Activated T-helper 9 cell treated with anti-CD3 and anti-CD28 coated beads, Interleukin-2, amount 50 U/mL, for 16 hours (primary cell): ENCODE measurements at regions not wholly inside any gene's neighbourhood (a gene's known extent, or its start where the extent isn't known, plus 50 kb on each side); places are given as distances from the start of the nearest gene placed in this dataset.

Experiments used
- DNase-seq: peaks from one replicate; pipeline ENCODE4 v3.0.0-alpha.2; 2020; ENCODE audit warnings: low read depth

GRCh38 chr10:9745158-9745557 is 1272.5 kb upstream of the CELF2 start:
- DNase-seq, result no peak

DNA sequence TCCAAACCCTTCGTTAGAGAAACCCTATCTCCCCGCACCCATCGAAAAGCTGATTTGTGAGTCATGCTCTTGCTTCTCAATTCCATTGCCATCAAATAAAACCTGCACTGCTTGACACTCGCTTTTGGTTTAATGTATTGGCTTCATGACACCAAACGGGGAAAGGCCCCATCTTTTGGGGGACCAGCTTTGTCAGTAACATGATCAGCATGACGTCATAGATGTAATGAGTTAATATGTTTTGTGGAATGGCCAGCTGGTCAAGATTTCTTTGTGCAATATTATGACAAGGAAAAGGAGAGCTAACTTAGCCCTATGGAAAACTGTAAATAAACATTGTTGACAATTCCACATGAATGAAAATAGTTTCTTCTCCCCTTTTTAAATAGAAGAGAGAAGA is 1260.5 kb upstream of the CELF2 start:
- no peak for DNase-seq

DNA sequence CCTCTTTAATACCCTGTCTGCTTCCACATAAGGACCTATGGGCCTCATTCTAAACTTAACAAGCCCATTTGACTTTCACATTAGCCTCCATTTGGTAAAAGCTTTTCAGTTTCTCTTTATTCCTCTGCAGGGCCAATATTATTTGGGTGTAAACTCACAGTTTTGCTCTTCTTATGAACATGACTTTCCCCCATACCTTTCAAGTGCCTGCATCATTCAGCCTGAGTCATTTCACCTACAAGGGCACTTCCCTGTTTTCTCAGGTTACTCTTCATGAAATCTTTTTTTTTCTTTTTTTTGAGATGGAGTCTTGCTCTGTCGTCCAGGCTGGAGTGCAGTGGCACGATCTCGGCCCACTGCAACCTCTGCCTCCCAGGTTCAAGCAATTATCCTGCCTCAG is 1258.1 kb upstream of the CELF2 start:
- DNase-seq, result no peak

DNA sequence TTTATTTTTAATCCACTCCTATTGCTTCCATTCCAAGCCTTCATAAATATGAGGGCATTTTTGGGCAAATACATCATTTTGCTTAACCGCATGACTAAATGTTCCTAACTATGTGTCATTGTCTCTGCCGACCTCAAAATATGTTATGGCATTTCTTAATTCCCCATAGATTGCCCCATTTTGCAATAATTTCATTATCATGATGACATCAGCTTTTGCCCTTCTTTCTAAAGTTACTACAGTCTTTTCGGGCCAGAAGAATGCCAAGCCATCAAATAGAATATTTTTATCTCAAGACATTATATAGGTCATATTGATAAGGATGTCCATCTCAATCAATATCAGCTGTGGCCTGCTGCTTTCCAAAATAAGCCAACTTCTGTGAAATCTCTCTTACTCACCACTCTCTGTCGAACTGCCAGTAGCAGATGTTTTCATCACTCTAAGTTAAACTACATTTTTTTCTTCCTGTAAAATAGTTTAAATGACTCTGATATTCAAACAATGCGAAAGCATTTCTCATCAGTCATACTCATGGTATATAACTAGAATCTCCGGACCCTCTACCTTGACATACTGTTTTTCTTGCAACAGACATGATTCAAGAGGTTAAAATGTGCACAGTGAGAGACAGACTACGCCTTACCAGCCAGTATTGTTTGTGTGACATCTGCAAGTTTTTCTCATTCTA is 1254.6 kb upstream of the CELF2 start:
- DNase-seq, result no peak

GRCh38 chr10:9766762-9767161 is 1250.9 kb upstream of the CELF2 start:
- DNase-seq, result no peak

- no peak for DNase-seq
Measured at GRCh38 chr10:9781666-9782065, 1236.0 kb upstream of the CELF2 start.

DNA sequence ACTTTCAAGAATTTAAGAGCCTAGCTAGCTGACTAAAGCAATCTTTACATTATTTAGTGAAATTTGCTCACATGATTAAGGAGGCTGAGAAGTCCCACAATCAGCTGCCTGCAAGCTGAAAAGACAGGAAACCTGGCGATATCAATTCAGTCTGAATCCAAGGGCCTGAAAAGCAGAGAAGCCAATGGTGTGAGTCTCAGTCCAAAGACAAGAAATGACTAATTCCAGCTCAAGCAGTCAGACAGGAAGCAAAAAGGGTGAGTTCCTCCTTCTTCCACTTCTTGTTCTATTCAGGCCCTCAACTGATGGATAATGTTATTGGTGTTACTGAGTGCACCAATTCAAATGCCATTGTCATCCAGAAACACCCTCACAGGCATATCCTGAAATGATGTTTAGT is 1231.6 kb upstream of the CELF2 start:
- DNase-seq, result no peak

GRCh38 chr10:9786576-9786975 is 1231.1 kb upstream of the CELF2 start:
- DNase-seq, result no peak

DNA sequence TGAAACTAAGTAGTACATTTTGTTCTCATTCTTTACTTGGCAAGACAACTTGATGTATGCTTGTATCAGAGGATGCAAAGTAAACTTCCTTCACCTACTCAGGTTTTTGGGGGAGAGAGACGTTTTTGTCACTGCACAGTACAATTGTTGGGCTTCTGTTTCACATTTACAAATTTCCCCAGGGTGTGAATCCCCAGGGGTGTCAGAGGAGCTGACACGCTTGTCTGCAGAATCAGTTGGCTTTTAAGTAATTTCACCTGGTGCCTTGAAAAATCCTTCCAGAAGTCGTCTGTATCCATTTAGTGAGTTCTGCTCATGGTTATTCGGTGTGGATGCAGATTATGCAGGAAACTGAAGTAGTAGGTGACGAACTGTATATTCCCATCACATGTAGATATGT is 1227.7 kb upstream of the CELF2 start:
- no peak for DNase-seq

GRCh38 chr10:9792181-9792580 is 1225.5 kb upstream of the CELF2 start:
- DNase-seq, result no peak

DNA sequence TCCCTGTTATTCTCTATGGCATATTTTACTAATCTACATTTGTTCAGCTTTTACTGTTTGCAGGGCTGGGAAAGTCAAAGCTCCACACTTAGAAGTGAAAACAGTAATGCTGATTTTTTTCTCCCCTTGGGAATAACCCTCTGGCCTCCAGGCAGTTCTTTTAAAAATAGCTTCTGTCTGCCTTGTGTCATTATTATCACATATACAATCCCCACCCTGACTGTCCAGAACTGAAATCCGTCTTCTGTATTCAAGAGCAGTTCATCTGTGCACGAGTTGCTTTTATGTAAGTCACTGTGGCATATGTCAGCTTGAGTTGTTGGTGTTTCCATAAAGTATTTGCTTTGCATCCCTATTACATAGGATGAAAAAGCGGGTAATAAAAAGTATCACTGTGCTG is 1221.1 kb upstream of the CELF2 start:
- DNase-seq, result no peak

DNA sequence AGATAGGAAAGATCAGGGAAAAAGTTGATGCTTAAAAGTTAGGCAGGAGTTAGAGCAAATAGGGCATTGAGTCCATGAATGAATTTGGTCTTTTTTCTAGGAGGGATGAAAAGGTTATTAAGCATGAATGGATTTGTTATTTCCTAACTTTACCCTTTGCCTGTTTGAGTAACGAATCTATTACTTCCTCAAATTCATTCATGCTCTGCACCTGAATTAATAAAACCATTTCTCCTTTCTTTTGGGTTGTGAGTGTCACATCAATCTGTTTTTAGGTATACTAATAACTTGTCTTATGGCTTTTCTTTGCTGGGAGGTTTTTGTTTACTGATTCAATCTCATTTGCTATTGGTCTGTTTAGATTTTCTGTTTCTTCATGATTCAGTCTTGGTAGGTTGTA is 1217.7 kb upstream of the CELF2 start:
- DNase-seq, result no peak

GRCh38 chr10:9800571-9800970 is 1217.1 kb upstream of the CELF2 start:
- no peak for DNase-seq

DNA sequence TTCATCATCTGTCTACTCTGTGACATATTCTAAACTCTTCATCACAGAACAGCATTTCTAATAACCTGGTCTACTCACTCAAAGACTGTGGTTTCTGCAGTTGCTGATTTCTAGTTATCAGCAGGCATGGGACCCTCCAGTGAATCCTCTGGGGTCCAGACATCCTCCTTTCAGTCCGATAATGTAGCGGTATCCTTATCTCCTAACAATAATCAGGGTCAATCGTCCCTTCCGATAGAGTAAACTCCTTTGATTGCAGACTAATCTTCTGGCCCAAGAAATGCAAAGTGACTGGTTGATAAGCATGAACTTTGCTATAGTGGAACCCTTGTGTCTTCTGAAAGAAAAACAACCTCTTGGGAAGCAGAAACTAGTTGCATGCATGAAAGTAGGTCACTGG is 1209.8 kb upstream of the CELF2 start:
- DNase-seq, result no peak

GRCh38 chr10:9811601-9812000 is 1206.1 kb upstream of the CELF2 start:
- DNase-seq, result no peak

DNA sequence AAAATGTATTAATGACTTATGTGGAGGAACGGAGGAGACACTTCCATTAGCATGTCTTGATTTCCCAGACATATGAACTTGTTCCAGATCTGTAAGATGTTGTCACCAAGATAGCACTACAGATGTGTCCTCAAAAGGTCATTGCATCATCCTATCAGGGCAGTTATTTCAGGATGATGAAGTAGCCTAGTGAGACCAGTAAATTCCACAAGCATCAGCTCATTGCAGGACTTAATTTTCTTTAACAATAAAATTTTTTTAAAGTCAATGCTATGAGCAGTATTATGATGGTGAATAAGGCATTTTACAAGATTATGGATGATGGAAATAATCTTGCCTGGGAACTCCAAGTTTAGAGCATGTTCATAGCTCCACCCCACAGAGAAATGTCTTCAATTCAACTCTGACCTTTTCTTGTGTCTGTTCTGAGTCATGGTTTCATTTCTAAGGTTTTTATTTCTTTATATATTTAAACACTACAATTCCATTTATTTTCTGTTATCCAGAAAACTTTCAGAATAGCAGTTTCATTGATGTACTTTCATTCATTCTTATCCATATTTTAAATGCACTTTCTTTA is 1203.3 kb upstream of the CELF2 start:
- no peak for DNase-seq

DNA sequence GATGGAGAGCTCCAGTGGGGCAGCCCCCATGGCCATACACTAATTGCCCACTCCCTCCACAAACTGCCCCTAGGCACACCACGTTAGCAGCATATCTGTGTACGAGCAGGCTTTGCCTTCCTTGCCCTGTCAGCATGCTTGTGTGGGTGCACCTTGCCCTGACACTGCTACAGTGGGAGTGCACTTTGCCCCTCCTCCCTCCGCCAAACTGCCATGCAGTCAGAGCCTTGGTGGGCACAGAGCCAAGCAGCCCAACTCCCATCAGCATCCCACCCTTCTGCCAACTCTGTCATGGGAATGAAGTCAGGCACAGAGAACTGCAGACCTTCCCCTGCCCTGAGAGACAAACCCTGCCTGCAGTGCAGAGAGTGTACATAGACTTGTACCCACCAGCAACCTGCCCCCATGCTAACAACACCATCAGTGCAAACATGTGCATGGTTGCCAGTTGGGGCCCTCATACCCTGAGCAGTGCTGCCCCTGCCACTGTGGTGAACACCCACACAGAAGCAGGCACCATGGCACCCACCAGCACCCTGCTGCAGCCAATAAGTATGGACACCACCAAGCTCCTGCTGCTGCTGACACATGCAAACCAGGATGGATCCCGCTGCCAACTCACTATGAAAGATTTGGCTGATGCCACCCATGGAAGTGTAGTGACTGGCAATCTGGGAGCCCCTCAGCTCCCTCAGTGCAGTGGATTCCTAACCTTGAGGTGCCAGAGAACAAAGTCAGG is 1197.7 kb upstream of the CELF2 start:
- DNase-seq, result no peak

DNA sequence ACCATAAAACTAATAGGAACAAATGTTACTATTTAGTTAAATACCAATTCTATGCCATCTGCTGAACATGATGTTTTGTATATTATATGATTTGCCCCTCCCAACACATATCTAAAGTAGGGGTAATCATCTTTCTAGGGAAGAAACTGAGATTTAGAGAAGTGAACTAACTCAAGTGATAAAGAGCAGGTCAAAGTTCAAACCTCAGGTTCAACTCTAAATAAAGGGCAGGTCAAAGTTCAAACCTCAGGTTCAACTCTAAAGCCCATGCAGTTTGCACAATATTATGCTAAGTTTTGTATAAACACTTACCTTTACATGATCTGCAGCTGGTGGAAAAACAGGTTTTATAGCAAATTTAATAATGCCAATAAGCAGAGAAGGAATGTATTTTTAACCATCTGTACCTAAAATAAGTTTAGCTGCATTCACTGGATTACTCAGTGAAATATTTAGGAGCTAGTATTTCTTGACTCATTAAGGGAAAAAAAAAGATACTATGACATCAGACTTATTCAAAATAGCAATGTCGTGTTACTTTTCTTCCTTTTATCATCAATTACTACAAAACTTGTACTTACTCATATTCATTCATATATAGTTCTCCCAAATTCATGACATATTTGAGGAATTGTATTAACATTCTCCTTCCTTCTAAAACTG is 1194.3 kb upstream of the CELF2 start:
- no peak for DNase-seq

- DNase-seq, result no peak
Measured at GRCh38 chr10:9824631-9825071, 1193.0 kb upstream of the CELF2 start.

GRCh38 chr10:9825491-9826018 is 1192.1 kb upstream of the CELF2 start:
- DNase-seq, result no peak

GRCh38 chr10:9828110-9828509 is 1189.6 kb upstream of the CELF2 start:
- DNase-seq, result no peak

DNA sequence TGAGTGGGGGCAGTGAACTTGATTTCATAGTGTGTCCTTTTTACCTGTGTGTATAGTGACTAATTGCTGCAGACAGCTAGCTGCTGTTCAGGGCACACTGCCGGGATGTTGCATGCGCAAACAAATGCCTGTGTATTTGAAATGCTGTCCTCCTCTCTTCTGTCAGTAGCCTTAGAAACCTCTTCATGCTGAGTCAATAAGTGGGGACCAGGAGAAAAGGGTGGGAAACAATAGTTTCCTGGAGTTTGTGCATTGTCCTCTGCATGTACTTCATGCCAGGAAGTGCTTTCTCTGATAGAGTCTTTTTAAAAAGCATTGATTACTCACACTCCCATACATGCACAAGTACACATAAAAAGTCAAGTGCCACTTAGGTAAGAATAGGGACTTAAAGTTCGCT is 1183.7 kb upstream of the CELF2 start:
- no peak for DNase-seq

DNA sequence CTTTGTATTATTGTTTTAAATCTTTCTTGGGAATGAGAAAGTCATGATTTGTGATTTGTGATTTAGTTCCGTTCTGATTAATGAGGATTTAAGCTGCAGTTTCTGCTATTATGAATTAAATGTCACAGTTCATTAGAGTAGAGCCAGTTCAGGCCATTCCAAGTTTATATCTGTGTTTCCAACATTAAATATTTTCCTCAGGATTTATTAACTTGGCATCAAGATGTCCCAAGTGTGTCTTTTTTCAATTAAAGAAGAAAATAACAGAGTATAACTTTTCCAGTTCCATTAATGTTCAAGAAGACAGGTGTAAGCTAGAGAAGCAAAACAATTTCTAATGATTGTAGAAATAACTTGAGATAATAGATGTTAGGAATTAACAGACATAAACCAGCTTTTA is 1183.2 kb upstream of the CELF2 start:
- DNase-seq, result no peak
